VCaP (cell line): ENCODE measurements at regions not wholly inside any gene's neighbourhood (a gene's known extent, or its start where the extent isn't known, plus 50 kb on each side); places are given as distances from the start of the nearest gene placed in this dataset.

Source experiments
- H3K27ac ChIP-seq: fragments of 450-650 bp; 2 replicates; pipeline ENCODE4 v1.5.1; 2017
- TF ChIP-seq, protein P1 (sequence below): fragments of 450-650 bp; conservative IDR thresholded peaks from 2 replicates; pipeline ENCODE4 v1.5.1; 2017; ENCODE audit warnings: mild to moderate bottlenecking, moderate library complexity

DNA sequence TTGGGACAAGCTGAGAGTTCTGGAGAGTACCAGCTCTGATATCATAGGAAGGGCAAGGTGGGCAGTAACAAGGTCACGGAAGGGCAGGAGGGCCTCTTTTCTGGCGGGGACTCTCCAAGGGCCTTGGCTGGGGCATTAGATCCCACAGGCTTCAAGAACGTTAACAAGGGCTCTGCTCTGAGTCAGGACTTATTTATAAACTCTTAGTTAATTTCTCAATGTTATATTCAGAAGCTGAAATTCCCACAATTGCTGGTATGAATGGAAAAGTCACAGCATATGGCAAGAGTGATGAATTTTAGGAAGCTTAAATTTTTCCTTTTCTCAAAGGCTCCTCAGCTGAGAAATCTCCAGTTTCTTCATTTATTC is 320.2 kb upstream of the TBC1D5 start:
- H3K27ac ChIP-seq, result no peak overlapping the region
- TF ChIP-seq, protein P1, sequence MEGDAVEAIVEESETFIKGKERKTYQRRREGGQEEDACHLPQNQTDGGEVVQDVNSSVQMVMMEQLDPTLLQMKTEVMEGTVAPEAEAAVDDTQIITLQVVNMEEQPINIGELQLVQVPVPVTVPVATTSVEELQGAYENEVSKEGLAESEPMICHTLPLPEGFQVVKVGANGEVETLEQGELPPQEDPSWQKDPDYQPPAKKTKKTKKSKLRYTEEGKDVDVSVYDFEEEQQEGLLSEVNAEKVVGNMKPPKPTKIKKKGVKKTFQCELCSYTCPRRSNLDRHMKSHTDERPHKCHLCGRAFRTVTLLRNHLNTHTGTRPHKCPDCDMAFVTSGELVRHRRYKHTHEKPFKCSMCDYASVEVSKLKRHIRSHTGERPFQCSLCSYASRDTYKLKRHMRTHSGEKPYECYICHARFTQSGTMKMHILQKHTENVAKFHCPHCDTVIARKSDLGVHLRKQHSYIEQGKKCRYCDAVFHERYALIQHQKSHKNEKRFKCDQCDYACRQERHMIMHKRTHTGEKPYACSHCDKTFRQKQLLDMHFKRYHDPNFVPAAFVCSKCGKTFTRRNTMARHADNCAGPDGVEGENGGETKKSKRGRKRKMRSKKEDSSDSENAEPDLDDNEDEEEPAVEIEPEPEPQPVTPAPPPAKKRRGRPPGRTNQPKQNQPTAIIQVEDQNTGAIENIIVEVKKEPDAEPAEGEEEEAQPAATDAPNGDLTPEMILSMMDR, result no peak

DNA sequence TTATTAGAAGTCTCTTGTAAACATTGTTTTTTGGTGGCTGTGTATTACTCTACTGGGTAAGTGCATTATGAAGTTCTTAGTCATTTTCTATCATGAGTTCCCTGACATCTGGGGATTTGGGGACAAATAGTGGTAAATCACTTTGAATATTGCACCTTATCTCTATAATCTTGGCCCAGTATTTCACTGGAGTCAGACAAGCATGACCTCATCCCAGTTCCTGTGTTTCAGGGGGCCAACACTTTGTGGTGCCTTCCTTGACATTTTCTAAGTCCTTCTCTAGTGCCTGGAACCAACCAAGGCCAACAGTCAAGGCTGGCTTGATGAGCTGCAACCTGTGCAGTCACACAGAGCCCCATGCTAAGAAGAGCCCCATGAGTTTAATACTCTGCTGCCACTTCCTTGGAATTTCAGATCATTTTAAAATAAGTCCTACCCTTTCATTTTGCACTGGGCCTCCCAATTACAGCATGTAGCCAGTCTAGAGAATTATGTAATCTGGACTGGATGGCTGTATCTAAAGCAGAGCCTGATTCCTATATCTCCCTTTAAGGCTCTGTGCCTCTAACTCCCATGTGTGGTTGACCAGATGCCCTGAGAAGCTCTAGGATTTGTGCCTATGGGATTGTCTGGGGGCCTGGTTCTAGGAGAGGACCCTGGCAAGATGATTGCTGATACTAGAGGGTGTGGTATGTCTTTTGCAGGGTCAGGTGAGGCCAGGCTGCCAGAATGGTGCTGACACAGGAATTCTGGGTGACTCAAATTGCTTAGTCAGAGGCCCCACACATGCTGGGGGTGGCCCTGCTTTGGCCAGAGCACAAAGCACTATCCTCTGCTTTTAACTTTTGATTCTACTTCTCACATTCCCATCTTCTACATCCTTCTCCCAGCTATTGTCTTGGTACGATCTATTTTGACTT is 319.6 kb upstream of the TBC1D5 start:
- H3K27ac ChIP-seq, result no peak overlapping the region
- TF ChIP-seq, protein P1, result no peak

DNA sequence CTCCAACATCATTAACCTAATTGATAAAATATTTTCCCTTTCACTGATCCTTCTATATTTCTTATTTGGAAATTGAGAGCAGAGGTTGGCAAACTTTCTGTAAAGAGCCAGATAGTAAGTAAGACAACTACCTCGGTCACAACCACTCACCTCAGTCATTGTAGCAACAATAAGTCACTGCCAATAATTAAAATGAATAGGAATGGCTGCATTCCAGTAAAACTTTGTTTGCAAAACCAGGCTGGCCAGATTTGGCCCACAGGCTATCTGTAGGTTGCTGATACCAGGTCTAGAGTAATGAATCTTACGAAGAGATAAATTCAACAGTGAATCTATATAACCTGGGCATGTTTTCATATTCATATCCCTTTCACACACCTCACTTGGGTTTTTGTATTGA is 316.2 kb upstream of the TBC1D5 start:
- TF ChIP-seq, protein P1, result no peak
- H3K27ac ChIP-seq, result peak overlapping the region; percentile 39

DNA sequence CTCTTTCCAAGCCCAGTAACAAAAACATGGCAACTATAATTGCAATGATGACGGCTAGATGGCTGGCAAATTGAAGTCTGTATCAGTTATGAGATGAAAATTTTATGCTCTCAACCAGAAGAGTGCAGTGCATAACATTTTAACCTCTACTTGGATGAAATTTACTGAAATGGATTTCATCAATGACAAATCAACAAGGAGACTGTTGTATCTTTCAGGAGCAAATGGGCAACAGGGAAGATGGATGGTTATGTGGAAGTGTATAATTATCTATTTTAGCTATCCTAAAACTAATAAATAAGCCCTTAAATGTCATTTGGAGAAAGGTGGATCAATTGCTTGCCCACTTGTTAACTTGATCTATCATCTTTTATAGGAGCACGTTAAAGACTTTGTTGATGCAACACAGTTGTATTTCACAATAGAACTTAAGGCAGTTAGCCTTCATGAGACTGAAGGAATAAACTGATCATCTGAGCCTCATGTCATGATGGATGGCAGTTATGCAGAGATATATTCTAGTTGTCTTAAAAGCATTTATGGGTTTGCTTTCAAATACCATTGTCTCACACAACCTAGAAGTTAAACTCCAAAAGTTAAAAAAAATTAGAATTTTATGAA is 315.1 kb upstream of the TBC1D5 start:
- TF ChIP-seq, protein P1, result no peak
- H3K27ac ChIP-seq, result no peak overlapping the region

DNA sequence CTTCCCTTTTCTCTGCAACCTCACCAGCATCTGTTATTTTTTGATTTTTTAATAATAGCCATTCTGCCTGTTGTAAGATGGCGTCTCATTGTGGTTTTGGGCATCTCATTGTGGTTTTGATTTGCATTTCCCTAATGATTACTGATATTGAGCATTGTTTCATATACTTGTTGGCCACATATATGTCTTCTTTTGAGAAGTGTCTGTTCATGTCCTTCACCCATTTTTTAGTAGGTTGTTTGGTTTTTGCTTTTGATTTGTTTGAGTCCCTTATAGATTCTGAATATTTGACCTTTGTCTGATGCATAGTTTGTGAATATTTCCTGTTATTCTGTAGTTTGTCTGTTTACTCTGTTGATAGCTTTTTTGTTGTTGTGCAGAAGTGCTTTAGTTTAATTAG is 312.2 kb upstream of the TBC1D5 start:
- TF ChIP-seq, protein P1, result no peak
- no peak overlapping the region for H3K27ac ChIP-seq

DNA sequence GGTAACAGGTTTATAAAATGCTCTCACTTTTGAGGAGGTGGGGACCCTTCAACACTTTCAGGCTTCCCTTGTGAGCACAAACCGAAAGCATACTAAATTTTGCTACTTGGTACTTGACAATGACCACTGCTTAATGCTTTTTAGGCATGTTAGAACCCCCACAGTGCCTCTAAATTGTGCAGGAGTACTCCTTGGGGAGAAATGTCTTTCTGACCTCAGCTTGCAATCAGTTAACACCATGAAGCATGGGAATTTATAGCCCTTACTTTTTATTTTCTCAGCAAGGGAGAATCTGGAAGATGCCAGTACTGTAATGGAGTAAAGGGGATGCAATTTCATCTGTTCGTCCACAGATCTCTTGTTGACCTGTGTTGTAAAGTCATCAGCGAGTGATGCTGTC is 308.9 kb upstream of the TBC1D5 start:
- TF ChIP-seq, protein P1, result no peak

DNA sequence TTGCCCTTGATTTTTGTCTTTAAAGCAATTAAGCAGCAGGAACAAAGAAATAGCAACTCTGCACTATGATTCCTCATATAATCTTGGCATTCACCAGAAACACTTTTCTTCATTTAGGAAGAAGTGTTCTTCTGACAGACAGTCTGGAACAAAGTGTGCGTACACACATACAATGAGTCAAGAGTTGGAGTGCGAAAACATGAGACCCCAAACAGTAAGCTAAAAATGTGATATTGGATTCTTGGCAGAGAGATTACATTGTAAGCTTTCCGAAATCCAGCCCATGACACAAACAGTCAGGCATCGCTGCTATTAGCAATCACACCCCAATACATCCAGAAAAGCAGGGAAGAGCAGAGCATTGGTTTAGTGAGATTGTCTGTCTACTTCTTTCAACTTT is 306.7 kb upstream of the TBC1D5 start:
- H3K27ac ChIP-seq, result no peak overlapping the region
- TF ChIP-seq, protein P1, result no peak

More for the DNA sequence above, 308.9 kb upstream of the TBC1D5 start:
- H3K27ac ChIP-seq, result no peak overlapping the region
